GM18873 (cell line): ENCODE measurements at regions not wholly inside any gene's neighbourhood (a gene's known extent, or its start where the extent isn't known, plus 50 kb on each side); places are given as distances from the start of the nearest gene placed in this dataset.
"Not testable (repeated sequence)": the region's sequence is repeated elsewhere in the genome, so short reads cannot be mapped to it uniquely, and the experiment has no call there.

Experiments
- ATAC-seq: cut with Tn5 transposase; IDR thresholded peaks from one replicate; pipeline ENCODE4 v1.9.1; 2021; ENCODE audit warnings: mild to moderate bottlenecking, moderate library complexity, moderate number of reproducible peaks; ENCODE audit not compliant: unreplicated experiment, low FRiP score

GRCh38 chr5:2369178-2369577, 382.3 kb downstream of the IRX2 start:
- no peak for ATAC-seq

- no peak for ATAC-seq
These were observed 384.7 kb downstream of the IRX2 start for GRCh38 chr5:2366816-2367215.

- no peak for ATAC-seq
These were observed 394.2 kb downstream of the IRX2 start for GRCh38 chr5:2357309-2357708.

- no peak for ATAC-seq
These were observed 395.6 kb downstream of the IRX2 start for GRCh38 chr5:2355859-2356258.

GRCh38 chr5:2353871-2354440, 397.5 kb downstream of the IRX2 start:
- no peak for ATAC-seq

GRCh38 chr5:2353211-2353610, 398.3 kb downstream of the IRX2 start:
- no peak for ATAC-seq

GRCh38 chr5:2352101-2352861, 399.2 kb downstream of the IRX2 start:
- no peak for ATAC-seq

GRCh38 chr5:2349768-2350167, 401.7 kb downstream of the IRX2 start:
- ATAC-seq: not testable (repeated sequence)

- ATAC-seq: no peak
These were observed 412.8 kb downstream of the IRX2 start for GRCh38 chr5:2338686-2339085.

GRCh38 chr5:2335733-2336515, 415.6 kb downstream of the IRX2 start:
- no peak for ATAC-seq

GRCh38 chr5:2335125-2335732, 416.2 kb downstream of the IRX2 start:
- ATAC-seq: no peak

- ATAC-seq: no peak
These were observed 416.8 kb downstream of the IRX2 start for GRCh38 chr5:2334719-2335118.

GRCh38 chr5:2333291-2333690, 418.2 kb downstream of the IRX2 start:
- ATAC-seq: no peak

GRCh38 chr5:2332521-2332920, 419.0 kb downstream of the IRX2 start:
- no peak for ATAC-seq

GRCh38 chr5:2330325-2331130, 420.9 kb downstream of the IRX2 start:
- ATAC-seq: no peak

GRCh38 chr5:2329741-2330140, 421.7 kb downstream of the IRX2 start:
- no peak for ATAC-seq

- no peak for ATAC-seq
These were observed 424.9 kb downstream of the IRX2 start for GRCh38 chr5:2326601-2327000.

GRCh38 chr5:2324788-2325187, 426.7 kb downstream of the IRX2 start:
- no peak for ATAC-seq

GRCh38 chr5:2320611-2321010, 430.9 kb downstream of the IRX2 start:
- ATAC-seq: no peak

- no peak for ATAC-seq
These were observed 433.9 kb downstream of the IRX2 start for GRCh38 chr5:2317540-2317939.
